ENCODE measurements at regions not wholly inside any gene's neighbourhood (a gene's known extent, or its start where the extent isn't known, plus 50 kb on each side); places are given as distances from the start of the nearest gene placed in this dataset.

DNA sequence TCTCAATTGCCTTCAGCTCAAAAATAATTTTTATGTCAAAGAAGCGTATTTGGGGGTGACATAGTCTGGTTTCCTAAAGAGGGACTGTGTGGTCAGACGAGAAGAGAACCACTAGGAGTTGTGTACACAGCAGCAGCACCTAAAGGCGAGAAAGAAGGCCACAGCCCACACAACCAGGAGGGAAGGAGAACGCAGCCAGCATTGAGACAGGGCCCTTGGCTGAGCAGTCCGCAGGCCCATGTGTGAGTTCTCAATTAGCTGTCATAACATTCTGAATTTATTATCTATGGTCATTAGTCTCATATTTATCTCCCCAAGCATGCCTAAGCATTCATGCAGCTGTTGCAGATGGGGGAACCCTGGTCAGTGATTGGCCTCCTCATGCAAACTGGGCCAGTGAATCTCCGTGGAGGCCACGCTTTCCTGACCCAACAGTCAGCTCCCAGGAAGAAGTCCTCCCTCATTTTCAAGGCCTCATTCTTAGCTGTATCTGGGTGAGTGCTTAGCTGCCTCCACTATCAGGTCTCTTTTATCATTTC, 81.2 kb upstream of the ATF7IP start:
- no peak for DNase-seq

DNA sequence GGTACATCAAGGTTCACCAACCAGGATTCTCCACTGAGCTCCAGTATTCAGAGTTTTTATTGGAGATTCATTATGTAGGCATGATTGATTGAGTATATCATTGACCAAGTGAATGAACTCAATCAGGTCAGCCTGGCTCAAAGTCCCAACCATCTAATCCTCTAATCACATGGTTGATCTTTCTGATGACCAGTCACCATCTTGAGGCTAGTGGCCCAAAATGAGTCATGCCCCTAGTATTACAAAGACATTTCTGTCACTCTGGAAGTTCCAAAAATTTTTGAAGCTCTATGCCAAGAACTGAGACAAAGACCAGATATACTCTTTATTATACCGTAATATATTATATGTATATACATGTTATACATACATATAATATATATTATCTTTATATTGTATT, 75.9 kb upstream of the ATF7IP start:
- DNase-seq, result no peak

DNA sequence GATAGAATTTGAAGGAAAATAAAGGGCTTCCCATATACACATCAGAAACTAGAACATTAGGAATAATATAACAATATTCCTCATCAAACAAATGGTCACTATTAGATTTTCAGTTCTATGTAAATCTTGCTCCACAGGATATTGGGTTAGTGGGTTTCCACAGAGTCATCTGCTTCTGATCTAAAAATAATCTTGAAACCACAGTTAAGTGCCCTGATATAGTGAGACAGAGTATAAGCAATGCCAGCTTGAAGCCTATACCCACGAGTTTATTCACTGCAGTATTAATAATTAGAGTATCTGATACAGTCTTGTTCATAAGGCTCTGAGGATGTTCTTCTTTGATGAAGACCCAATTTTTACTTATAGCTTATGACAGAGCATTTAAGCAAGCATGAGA, 74.5 kb upstream of the ATF7IP start:
- DNase-seq, result no peak

DNA sequence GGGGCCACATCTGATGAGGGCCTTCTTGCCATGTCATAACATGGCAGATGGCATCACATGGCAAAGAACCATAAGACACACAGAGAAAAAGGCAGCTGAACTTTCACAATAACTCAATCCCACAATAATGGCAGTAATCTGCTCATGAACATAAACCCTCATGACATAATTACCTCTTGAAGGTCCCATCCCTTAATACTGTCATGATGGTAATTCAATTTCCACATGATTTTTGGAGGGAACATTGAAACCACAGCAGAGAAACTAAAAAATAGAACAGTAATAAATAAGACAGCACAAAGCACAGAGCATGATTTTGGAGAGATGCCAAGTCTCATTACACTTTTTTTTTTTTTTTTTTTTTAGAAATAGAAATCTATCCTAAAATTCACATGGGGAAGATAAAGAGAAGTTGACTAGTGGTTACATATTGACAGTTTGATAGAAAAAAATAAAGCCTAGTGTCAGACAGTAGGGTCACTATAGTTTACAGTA, 61.8 kb upstream of the ATF7IP start:
- no peak for DNase-seq

DNA sequence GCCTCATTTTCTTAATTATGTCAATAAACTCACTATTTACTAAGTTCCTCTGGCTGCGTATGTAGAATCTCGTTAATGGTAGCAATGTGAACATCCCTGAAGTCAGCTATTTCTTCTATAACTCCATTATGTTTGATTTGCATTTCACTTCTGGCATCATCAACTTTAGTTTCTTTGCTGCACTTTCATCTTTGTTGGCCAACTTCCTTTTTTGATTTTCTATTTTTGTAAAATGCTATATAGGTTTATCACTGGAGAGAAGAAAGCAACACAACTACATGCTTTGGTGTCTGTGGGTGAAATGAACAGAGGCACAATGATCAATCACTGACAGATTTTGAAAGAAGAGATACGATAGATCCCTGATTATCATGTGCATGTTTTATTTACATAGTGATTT, 58.5 kb upstream of the ATF7IP start:
- DNase-seq, result no peak

DNA sequence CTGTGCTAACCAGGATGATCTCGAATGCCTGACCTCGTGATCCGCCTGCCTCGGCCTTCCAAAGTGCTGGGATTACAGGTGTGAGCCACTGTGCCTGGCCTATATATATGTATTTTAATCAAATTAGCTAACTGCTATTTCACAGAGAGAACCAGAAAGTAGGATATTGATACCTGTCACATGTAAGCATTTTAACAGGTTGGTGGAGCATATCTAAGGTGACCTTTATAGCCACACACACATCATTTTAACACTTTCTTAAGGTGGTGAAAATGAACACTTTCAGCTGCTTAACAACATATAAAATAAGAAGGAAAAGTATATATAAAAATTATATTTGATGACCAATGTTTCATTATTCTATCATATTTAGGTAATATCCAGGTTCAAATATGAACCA, 57.0 kb upstream of the ATF7IP start:
- no peak for DNase-seq

DNA sequence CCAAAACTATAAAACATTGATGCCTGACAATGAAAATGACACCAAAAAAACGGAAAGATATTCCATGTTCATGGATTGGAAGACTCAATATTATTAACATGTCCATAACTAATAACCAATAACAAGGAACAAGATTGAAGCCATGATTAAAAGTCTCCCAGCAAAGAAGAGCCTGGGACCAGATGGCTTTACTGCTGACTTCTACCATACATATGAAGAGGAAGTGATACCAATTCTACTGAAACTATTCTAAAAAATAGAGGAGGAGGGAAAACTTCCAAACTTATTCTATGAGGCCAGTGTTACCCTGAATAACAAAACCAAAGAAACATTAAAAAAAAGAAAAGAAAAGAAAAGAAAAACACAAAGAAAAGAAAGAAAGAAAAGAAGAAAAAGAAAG, 54.6 kb upstream of the ATF7IP start:
- no peak for DNase-seq

DNA sequence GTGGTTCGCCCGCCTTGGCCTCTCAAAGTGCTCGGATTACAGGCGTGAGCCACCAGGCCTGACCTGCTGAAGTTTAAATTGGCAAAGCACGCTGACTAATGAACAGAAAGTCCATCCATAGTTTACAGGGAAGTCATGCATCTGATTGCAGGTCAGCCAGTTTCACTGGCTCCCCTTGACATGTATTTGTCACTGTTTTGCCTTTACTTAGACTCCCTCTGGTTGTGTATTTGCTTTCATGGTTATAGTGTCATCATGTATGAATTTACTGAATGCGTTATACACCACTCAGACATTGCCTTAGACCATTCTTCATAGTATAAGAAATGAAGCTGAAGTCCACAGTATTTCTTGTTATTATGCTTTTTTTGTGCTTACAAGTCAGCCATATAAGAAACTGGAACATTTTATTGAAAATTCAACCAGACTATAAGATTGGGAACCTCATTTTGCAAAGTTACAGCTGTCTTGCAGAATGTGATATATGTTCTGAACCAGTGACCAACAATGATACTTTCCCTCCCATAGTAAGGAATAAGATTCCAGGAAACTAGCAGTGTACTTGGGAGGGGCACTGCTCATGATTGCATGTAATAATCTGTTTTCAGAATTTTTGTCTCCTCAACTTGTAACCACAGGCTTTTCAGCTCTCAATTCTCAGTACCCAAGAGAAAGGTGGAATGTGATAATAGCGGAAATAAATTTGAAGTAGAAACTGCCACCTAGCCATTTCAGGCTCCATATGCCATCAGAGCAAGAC, 51.9 kb upstream of the ATF7IP start:
- no peak for DNase-seq

DNA sequence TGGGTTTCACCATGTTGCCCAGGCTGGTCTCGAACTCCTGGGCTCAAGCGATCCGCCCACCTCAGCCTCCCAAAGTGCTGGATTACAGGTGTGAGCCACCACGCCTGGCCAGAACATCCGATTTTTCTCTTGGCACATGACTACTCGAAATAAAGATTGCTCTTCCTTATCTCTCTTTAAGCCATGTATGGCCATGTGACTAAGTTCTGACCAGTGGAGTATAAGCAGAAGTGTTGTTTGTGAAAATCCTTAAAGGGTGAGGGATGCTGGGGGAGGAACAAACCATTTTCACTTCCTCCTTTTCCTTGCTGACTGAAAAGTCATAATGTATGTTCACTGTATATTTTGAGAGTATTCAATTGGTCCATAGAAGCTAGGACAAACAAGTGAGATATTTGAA, 50.7 kb upstream of the ATF7IP start:
- no peak for DNase-seq

DNA sequence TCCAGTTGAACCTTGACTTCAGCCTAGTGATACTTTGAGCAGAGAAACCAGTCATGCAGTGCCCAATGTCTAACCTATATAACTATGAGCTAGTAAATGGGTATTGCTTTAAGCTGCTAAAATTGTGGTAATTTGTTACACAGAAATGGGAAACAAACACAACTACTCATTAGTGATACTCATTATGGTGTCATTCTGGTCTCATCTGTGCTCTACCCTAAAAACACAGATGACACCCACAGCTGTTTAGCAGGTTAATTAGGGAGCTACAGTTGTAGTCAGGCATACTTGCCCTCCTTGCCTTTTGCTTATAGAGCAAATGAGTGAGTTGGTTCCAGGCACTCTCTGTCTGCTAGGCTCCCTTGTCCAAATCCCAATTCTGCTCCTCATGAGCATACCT, 50.0 kb upstream of the ATF7IP start:
- DNase-seq, result no peak
